ENCODE measurements at regions not wholly inside any gene's neighbourhood (a gene's known extent, or its start where the extent isn't known, plus 50 kb on each side); places are given as distances from the start of the nearest gene placed in this dataset.

- TF ChIP-seq, protein P1, sequence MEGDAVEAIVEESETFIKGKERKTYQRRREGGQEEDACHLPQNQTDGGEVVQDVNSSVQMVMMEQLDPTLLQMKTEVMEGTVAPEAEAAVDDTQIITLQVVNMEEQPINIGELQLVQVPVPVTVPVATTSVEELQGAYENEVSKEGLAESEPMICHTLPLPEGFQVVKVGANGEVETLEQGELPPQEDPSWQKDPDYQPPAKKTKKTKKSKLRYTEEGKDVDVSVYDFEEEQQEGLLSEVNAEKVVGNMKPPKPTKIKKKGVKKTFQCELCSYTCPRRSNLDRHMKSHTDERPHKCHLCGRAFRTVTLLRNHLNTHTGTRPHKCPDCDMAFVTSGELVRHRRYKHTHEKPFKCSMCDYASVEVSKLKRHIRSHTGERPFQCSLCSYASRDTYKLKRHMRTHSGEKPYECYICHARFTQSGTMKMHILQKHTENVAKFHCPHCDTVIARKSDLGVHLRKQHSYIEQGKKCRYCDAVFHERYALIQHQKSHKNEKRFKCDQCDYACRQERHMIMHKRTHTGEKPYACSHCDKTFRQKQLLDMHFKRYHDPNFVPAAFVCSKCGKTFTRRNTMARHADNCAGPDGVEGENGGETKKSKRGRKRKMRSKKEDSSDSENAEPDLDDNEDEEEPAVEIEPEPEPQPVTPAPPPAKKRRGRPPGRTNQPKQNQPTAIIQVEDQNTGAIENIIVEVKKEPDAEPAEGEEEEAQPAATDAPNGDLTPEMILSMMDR (IDR thresholded peaks at IDR 0.05; ENCODE audit: control extremely low read depth in 1 of 3, insufficient read depth in 1 of 3, low read depth in 1 of 3, low read length in 3 of 3) = no peak
- no peak for TF ChIP-seq POLR2AphosphoS5 (IDR thresholded peaks at IDR 0.05; ENCODE audit: low read depth, low read length)
- TF ChIP-seq SRF (IDR thresholded peaks at IDR 0.05; ENCODE audit: low read depth, low read length) = no peak
- no peak for TF ChIP-seq SIRT6 (IDR thresholded peaks at IDR 0.05; ENCODE audit: low read length)
- TF ChIP-seq YY1 (IDR thresholded peaks at IDR 0.05; ENCODE audit: low read depth, low read length) = no peak
- no peak for TF ChIP-seq TAF7 (optimal IDR thresholded peaks at IDR 0.05; ENCODE audit: borderline replicate concordance, low read depth, low read length)
- no peak for TF ChIP-seq NANOG (IDR thresholded peaks at IDR 0.05; ENCODE audit: insufficient read depth, low read depth, low read length, poor library complexity, severe bottlenecking)
Observed at GRCh38 chr4:113849771-113850170, 88.2 kb upstream of the CAMK2D start (continued).

All from H1 (cell line).